ENCODE measurements at regions not wholly inside any gene's neighbourhood (a gene's known extent, or its start where the extent isn't known, plus 50 kb on each side); places are given as distances from the start of the nearest gene placed in this dataset.
"Not testable (repeated sequence)": the region's sequence is repeated elsewhere in the genome, so short reads cannot be mapped to it uniquely, and the experiment has no call there.

GRCh38 chr20:63145156-63145555 lies 70.8 kb downstream of the YTHDF1 start:
- DNase-seq: no peak
- Mint-ChIP-seq H3K9me3 (peaks cover 10% of the 10 kb centered on the region), H3K27ac (no peak overlapping the region), H3K4me3 (no peak overlapping the region), H3K27me3 (peaks cover 13% of the 10 kb centered on the region), H3K4me1 (no peaks in the 10 kb centered on the region), H3K36me3 (peaks cover 3% of the 10 kb centered on the region)
- CTCF ChIA-PET: no interaction called here

- H3K27ac Mint-ChIP-seq: no peak overlapping the region
- peaks cover 3% of the 10 kb centered on the region for H3K9me3 Mint-ChIP-seq
- no peaks in the 10 kb centered on the region for H3K27me3 Mint-ChIP-seq
- DNase-seq: no peak
- no peaks in the 10 kb centered on the region for H3K4me1 Mint-ChIP-seq
- CTCF ChIA-PET: no interaction called here
- H3K36me3 Mint-ChIP-seq: no peaks in the 10 kb centered on the region
- no peak overlapping the region for H3K4me3 Mint-ChIP-seq
Observed at GRCh38 chr20:63142933-63143332, 73.0 kb downstream of the YTHDF1 start.

- H3K9me3 Mint-ChIP-seq: no peaks in the 10 kb centered on the region
- H3K36me3 Mint-ChIP-seq: no peaks in the 10 kb centered on the region
- no peak for DNase-seq
- H3K4me3 Mint-ChIP-seq: no peak overlapping the region
- H3K27ac Mint-ChIP-seq: no peak overlapping the region
- no peaks in the 10 kb centered on the region for H3K27me3 Mint-ChIP-seq
- CTCF ChIA-PET: no interaction called here
- no peaks in the 10 kb centered on the region for H3K4me1 Mint-ChIP-seq
Observed at GRCh38 chr20:63141531-63141930, 74.4 kb downstream of the YTHDF1 start.

GRCh38 chr20:63140514-63141433 lies 75.2 kb downstream of the YTHDF1 start:
- Mint-ChIP-seq H3K9me3 (no peaks in the 10 kb centered on the region), H3K27me3 (no peaks in the 10 kb centered on the region), H3K4me3 (no peak overlapping the region), H3K4me1 (no peaks in the 10 kb centered on the region), H3K36me3 (no peaks in the 10 kb centered on the region), H3K27ac (no peak overlapping the region)
- no peak for DNase-seq
- CTCF ChIA-PET: no interaction called here

GRCh38 chr20:63139837-63140236 lies 76.1 kb downstream of the YTHDF1 start:
- H3K4me3 Mint-ChIP-seq: no peak overlapping the region
- H3K27ac Mint-ChIP-seq: no peak overlapping the region
- H3K36me3 Mint-ChIP-seq: no peaks in the 10 kb centered on the region
- CTCF ChIA-PET: no interaction called here
- H3K4me1 Mint-ChIP-seq: no peaks in the 10 kb centered on the region
- no peaks in the 10 kb centered on the region for H3K27me3 Mint-ChIP-seq
- no peak for DNase-seq
- no peaks in the 10 kb centered on the region for H3K9me3 Mint-ChIP-seq

- no peak overlapping the region for H3K4me3 Mint-ChIP-seq
- H3K27me3 Mint-ChIP-seq: no peaks in the 10 kb centered on the region
- H3K27ac Mint-ChIP-seq: no peak overlapping the region
- DNase-seq: no peak
- CTCF ChIA-PET: no interaction called here
- no peaks in the 10 kb centered on the region for H3K4me1 Mint-ChIP-seq
- no peaks in the 10 kb centered on the region for H3K9me3 Mint-ChIP-seq
- H3K36me3 Mint-ChIP-seq: no peaks in the 10 kb centered on the region
Observed at GRCh38 chr20:63139356-63139755, 76.6 kb downstream of the YTHDF1 start.

- Mint-ChIP-seq H3K27ac (no peak overlapping the region), H3K27me3 (no peaks in the 10 kb centered on the region), H3K36me3 (no peaks in the 10 kb centered on the region), H3K9me3 (no peaks in the 10 kb centered on the region), H3K4me1 (no peaks in the 10 kb centered on the region), H3K4me3 (no peak overlapping the region)
- CTCF ChIA-PET: no interaction called here
- DNase-seq: no peak
Observed at GRCh38 chr20:63138855-63139341, 77.0 kb downstream of the YTHDF1 start.

GRCh38 chr20:63137851-63138415 lies 78.0 kb downstream of the YTHDF1 start:
- Mint-ChIP-seq H3K4me1 (no peaks in the 10 kb centered on the region), H3K36me3 (no peaks in the 10 kb centered on the region), H3K4me3 (no peak overlapping the region), H3K27ac (no peak overlapping the region), H3K27me3 (no peaks in the 10 kb centered on the region), H3K9me3 (no peaks in the 10 kb centered on the region)
- DNase-seq: no peak
- CTCF ChIA-PET: no interaction called here

- no peak for DNase-seq
- no peaks in the 10 kb centered on the region for H3K36me3 Mint-ChIP-seq
- H3K4me3 Mint-ChIP-seq: no peak overlapping the region
- CTCF ChIA-PET: no interaction called here
- no peak overlapping the region for H3K27ac Mint-ChIP-seq
- no peaks in the 10 kb centered on the region for H3K4me1 Mint-ChIP-seq
- H3K27me3 Mint-ChIP-seq: peaks cover 4% of the 10 kb centered on the region
- H3K9me3 Mint-ChIP-seq: no peaks in the 10 kb centered on the region
Observed at GRCh38 chr20:63136296-63136695, 79.6 kb downstream of the YTHDF1 start.

GRCh38 chr20:63135411-63135810 lies 80.5 kb downstream of the YTHDF1 start:
- no peaks in the 10 kb centered on the region for H3K4me1 Mint-ChIP-seq
- DNase-seq: no peak
- H3K36me3 Mint-ChIP-seq: no peaks in the 10 kb centered on the region
- peaks cover 11% of the 10 kb centered on the region for H3K27me3 Mint-ChIP-seq
- no peak overlapping the region for H3K27ac Mint-ChIP-seq
- no peaks in the 10 kb centered on the region for H3K9me3 Mint-ChIP-seq
- CTCF ChIA-PET: no interaction called here
- H3K4me3 Mint-ChIP-seq: no peak overlapping the region

- H3K4me1 Mint-ChIP-seq, H3K4me3 Mint-ChIP-seq, H3K9me3 Mint-ChIP-seq, DNase-seq, H3K27ac Mint-ChIP-seq, H3K36me3 Mint-ChIP-seq, CTCF ChIA-PET: not testable (repeated sequence)
- peaks cover 17% of the 10 kb centered on the region for H3K27me3 Mint-ChIP-seq
Observed at GRCh38 chr20:63134711-63135361, 81.1 kb downstream of the YTHDF1 start.

- no peak overlapping the region for H3K4me3 Mint-ChIP-seq
- no peaks in the 10 kb centered on the region for H3K36me3 Mint-ChIP-seq
- no peaks in the 10 kb centered on the region for H3K4me1 Mint-ChIP-seq
- DNase-seq: no peak
- CTCF ChIA-PET: no interaction called here
- no peak overlapping the region for H3K27ac Mint-ChIP-seq
- H3K9me3 Mint-ChIP-seq: no peaks in the 10 kb centered on the region
- peaks cover 23% of the 10 kb centered on the region for H3K27me3 Mint-ChIP-seq
Observed at GRCh38 chr20:63134201-63134612, 81.7 kb downstream of the YTHDF1 start.

- no peaks in the 10 kb centered on the region for H3K4me1 Mint-ChIP-seq
- CTCF ChIA-PET: no interaction called here
- peak; percentile 16 for DNase-seq
- H3K27ac Mint-ChIP-seq: no peak overlapping the region
- H3K4me3 Mint-ChIP-seq: no peak overlapping the region
- H3K9me3 Mint-ChIP-seq: no peaks in the 10 kb centered on the region
- peaks cover 29% of the 10 kb centered on the region for H3K27me3 Mint-ChIP-seq
- H3K36me3 Mint-ChIP-seq: no peaks in the 10 kb centered on the region
Observed at GRCh38 chr20:63133481-63134091, 82.3 kb downstream of the YTHDF1 start.

- H3K27ac Mint-ChIP-seq: no peak overlapping the region
- peak; percentile 17 for DNase-seq
- no peaks in the 10 kb centered on the region for H3K36me3 Mint-ChIP-seq
- no peak overlapping the region for H3K4me3 Mint-ChIP-seq
- H3K27me3 Mint-ChIP-seq: peaks cover 30% of the 10 kb centered on the region
- CTCF ChIA-PET: no interaction called here
- no peaks in the 10 kb centered on the region for H3K9me3 Mint-ChIP-seq
- H3K4me1 Mint-ChIP-seq: no peaks in the 10 kb centered on the region
Observed at GRCh38 chr20:63132715-63133471, 83.0 kb downstream of the YTHDF1 start.
